Adrenal gland (tissue), 9 donors: ENCODE measurements at regions not wholly inside any gene's neighbourhood (a gene's known extent, or its start where the extent isn't known, plus 50 kb on each side); places are given as distances from the start of the nearest gene placed in this dataset.
"Not testable (repeated sequence)": the region's sequence is repeated elsewhere in the genome, so short reads cannot be mapped to it uniquely, and the experiment has no call there.

Source experiments
- DNase-seq, 7 donors: peaks; one replicate each; pipeline ENCODE4 v3.0.0-alpha.2; 2019 to 2020
- H3K27ac ChIP-seq, 5 donors: fragments of 200-600 bp; sonication (generic) in 4 of 5; 1 replicate in 3 of 5; 2 replicates in 2 of 5; pipeline versions ENCODE4 v1.5.1 to v1.8.0; 2016 to 2020; ENCODE audit warnings: mild to moderate bottlenecking in 1 of 5
- H3K27me3 ChIP-seq: fragments of 200-600 bp; 2 replicates; pipeline ENCODE4 v1.8.0; 2021
- H3K36me3 ChIP-seq, 2 donors: fragments of 200-600 bp; replicated peaks in 1 of 2; 1 replicate in 1 of 2; 2 replicates in 1 of 2; pipeline versions ENCODE4 v1.5.1 to v1.8.0; 2018 to 2022
- H3K4me1 ChIP-seq, 2 donors: fragments of 200-600 bp; replicated peaks in 1 of 2; 1 replicate in 1 of 2; 2 replicates in 1 of 2; pipeline versions ENCODE4 v1.5.1 to v1.8.0; 2018 to 2021
- H3K4me3 ChIP-seq, 4 donors: fragments of 200-600 bp; sonication (generic) in 3 of 4; one replicate each; pipeline ENCODE4 v1.5.1; 2016 to 2018
- H3K9me3 ChIP-seq, 3 donors: fragments of 200-600 bp; sonication (generic) in 1 of 3; replicated peaks in 1 of 3; 1 replicate in 2 of 3; 2 replicates in 1 of 3; pipeline versions ENCODE4 v1.5.1 to v1.8.0; 2016 to 2021
- CTCF ChIP-seq, 6 experiments: fragments of 450-650 bp in 4 of 6; fragments of 200-600 bp in 2 of 6; sonication (generic) in 1 of 6; IDR thresholded peaks; 1 replicate in 5 of 6; 2 replicates in 1 of 6; pipeline versions ENCODE4 v1.5.1 to v1.8.0; 2016 to 2021; ENCODE audit warnings: antibody characterized with exemption in 6 of 6, mild to moderate bottlenecking in 2 of 6, moderate library complexity in 1 of 6
- POLR2A ChIP-seq, 2 donors: fragments of 450-650 bp; IDR thresholded peaks; one replicate each; pipeline ENCODE4 v1.6.1; 2017; ENCODE audit warnings: antibody characterized with exemption in 2 of 2, mild to moderate bottlenecking in 2 of 2, moderate library complexity in 1 of 2
- WGBS, 4 donors: extraction: QIAGEN DNeasy Blood & Tissue Kit in 2 of 4; methylation state at CpG; one replicate each; pipeline versions ENCODE4 v1.1.5 to v1.1.7; 2013 to 2017; 5-methylcytosine and 5-hydroxymethylcytosine counted together
- intact Hi-C, 2 donors: fragments of 100-400 bp; cut with DNase I; formaldehyde crosslinking; loops; one replicate each; pipeline versions ENCODE4 v1.14.1 to v1.15.0; 2022 to 2023
- donor health status: healthy with polysubstance abuse.
- donor health status: Bipolar disorder and iron deficiency.
- donor health status: DM: yes; HTN: yes; CAD: no.
- donor health status: DM: no; HTN: no; CAD: no.
- donor health status: DM: no; HTN: no; CAD: no.

GRCh38 chr3:22862111-22862510 is 341.0 kb upstream of the UBE2E2 start:
- TF ChIP-seq POLR2A (IDR thresholded peaks at IDR 0.05) (no peak), CTCF (IDR thresholded peaks at IDR 0.05) (no peak)
- intact Hi-C loops, result no loop called here
- DNase-seq, result no peak
- Histone ChIP-seq H3K27ac (no peak overlapping the region), H3K27me3 (no peaks in the 10 kb centered on the region), H3K9me3 (no peaks in the 10 kb centered on the region), H3K36me3 (no peaks in the 10 kb centered on the region), H3K4me1 (peaks cover 0 to 12% of the 10 kb centered on the region in 2 donors), H3K4me3 (no peak overlapping the region)
- 90 to 94% (median 90%) methylated on average over 5 of the region's 5 CpGs for WGBS, 4 donors

GRCh38 chr3:22882834-22883233 is 320.3 kb upstream of the UBE2E2 start:
- DNase-seq, H3K4me3 ChIP-seq, H3K27ac ChIP-seq, H3K27me3 ChIP-seq, H3K9me3 ChIP-seq, H3K4me1 ChIP-seq, intact Hi-C loops, H3K36me3 ChIP-seq: not testable (repeated sequence)
- 85 to 93% (median 90%) methylated on average over 2 of the region's 2 CpGs for WGBS, 4 donors

- no peak overlapping the region for H3K27ac ChIP-seq
- intact Hi-C loops, result no loop called here
- H3K4me1 ChIP-seq, result no peaks in the 10 kb centered on the region
Measured at GRCh38 chr3:22885039-22885438, 318.1 kb upstream of the UBE2E2 start.

GRCh38 chr3:22885574-22886341 is 317.4 kb upstream of the UBE2E2 start:
- intact Hi-C loops, result no loop called here
- Histone ChIP-seq H3K27ac (no peak overlapping the region), H3K27me3 (peaks cover 2% of the 10 kb centered on the region), H3K9me3 (no peaks in the 10 kb centered on the region), H3K36me3 (no peaks in the 10 kb centered on the region), H3K4me1 (no peaks in the 10 kb centered on the region), H3K4me3 (no peak overlapping the region)
- WGBS, 4 donors, result 81 to 88% (median 83%) methylated on average over 6 of the region's 6 CpGs
- TF ChIP-seq CTCF (IDR thresholded peaks at IDR 0.05), result no peak
- TF ChIP-seq POLR2A (IDR thresholded peaks at IDR 0.05), result no peak
- no peak for DNase-seq

More at GRCh38 chr3:22885039-22885438, 318.1 kb upstream of the UBE2E2 start:
- H3K36me3 ChIP-seq, result no peaks in the 10 kb centered on the region
- no peak overlapping the region for H3K4me3 ChIP-seq
- no peak for DNase-seq
- no peak for TF ChIP-seq POLR2A (IDR thresholded peaks at IDR 0.05)
- no peak for TF ChIP-seq CTCF (IDR thresholded peaks at IDR 0.05)
- H3K9me3 ChIP-seq, result no peaks in the 10 kb centered on the region
- H3K27me3 ChIP-seq, result no peaks in the 10 kb centered on the region
